ENCODE measurements at regions not wholly inside any gene's neighbourhood (a gene's known extent, or its start where the extent isn't known, plus 50 kb on each side); places are given as distances from the start of the nearest gene placed in this dataset.

DNA sequence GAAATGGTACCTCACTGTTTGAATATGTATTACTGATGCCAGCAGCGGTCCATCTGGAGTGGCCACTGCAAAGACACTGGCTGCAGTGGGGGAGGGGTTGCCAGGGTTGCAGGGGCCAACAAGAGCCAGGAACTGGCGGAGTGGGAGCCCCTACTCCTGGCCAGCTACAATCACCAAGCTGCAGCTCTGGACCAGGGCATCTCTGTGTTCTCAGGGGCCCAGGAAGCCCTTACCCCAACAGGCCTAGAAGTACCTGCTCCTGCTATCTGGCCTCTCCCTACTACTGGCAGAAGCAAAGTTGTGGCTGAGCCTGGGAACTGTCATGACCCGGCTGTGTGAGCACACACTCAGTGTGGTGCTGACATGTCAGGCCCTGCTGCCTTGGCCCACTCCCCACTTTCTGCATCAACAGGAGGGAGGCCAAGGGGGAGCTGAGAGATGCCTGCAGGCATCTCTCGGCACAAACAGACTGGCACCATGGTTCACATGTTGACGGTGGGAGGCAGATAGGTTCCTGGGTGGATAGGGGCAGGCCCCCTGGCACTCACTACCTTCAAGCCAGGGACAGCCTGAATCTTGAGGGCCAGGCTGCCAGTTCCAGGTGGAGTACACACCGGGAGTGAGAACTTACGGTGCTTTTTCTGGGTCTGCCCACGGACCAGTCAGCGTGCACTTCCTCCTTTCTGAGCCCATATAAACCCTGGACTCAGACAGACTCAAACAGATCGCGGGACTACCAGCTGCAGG is 1188.0 kb downstream of the GRIK2 start:
- Histone ChIP-seq H3K27me3 (ENCODE audit: control insufficient read depth in 1 of 2, insufficient read depth in 2 of 2, low read length in 2 of 2) (no peaks in the 10 kb centered on the region), H3K4me1 (ENCODE audit: insufficient read depth, low read length) (no peaks in the 10 kb centered on the region), H4K20me1 (ENCODE audit: insufficient read depth, low read length) (no peaks in the 10 kb centered on the region), H3K9me3 (ENCODE audit: low read length) (peaks cover 29% of the 10 kb centered on the region), H3K4me2 (ENCODE audit: low read depth, low read length) (no peak overlapping the region), H3K4me3 (replicated peaks in 1 of 3; ENCODE audit: insufficient read depth in 1 of 3, low read depth in 2 of 3, low read length in 3 of 3) (no peak overlapping the region), H3K79me2 (ENCODE audit: insufficient read depth, low read length) (no peaks in the 10 kb centered on the region), H3K27ac (ENCODE audit: extremely low read length, insufficient read depth, low read length) (no peak overlapping the region), H3K36me3 (replicated peaks in 1 of 2; ENCODE audit: control insufficient read depth in 1 of 2, insufficient read depth in 2 of 2, low read length in 2 of 2) (no peaks in the 10 kb centered on the region), H2AFZ (ENCODE audit: low read length) (no peak overlapping the region), H3K9ac (ENCODE audit: insufficient read depth, low read depth, low read length) (no peak overlapping the region)
- TF ChIP-seq HHEX (CRISPR knock-in tag; IDR thresholded peaks at IDR 0.05), result no peak
- TF ChIP-seq, protein P1, sequence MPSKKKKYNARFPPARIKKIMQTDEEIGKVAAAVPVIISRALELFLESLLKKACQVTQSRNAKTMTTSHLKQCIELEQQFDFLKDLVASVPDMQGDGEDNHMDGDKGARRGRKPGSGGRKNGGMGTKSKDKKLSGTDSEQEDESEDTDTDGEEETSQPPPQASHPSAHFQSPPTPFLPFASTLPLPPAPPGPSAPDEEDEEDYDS (CRISPR knock-in tag; IDR thresholded peaks at IDR 0.05), result no peak
- no TSS peak for BruUV-seq (replicated peaks)
- DNase-seq (ENCODE audit: low spot score), result no peak
- CTCF ChIA-PET (ENCODE audit: low intra/inter-chr PET ratio, low total read pairs), result no interaction called here
- in situ Hi-C loops (cut with HindIII; ENCODE audit: extremely low pct_ligation_motif_present, low pct_unique_long_range_greater_than_20kb) (no loop called here), intact Hi-C loops (cut with micrococcal nuclease; ENCODE audit: unreplicated experiment) (no loop called here)
- FAIRE-seq, result no peak
- ATAC-seq, result no peak
- WGBS (ENCODE audit: low lambda C conversion rate), result 39% methylated on average over 3 of the region's 11 CpGs
- POLR2A ChIA-PET, result no interaction called here

DNA sequence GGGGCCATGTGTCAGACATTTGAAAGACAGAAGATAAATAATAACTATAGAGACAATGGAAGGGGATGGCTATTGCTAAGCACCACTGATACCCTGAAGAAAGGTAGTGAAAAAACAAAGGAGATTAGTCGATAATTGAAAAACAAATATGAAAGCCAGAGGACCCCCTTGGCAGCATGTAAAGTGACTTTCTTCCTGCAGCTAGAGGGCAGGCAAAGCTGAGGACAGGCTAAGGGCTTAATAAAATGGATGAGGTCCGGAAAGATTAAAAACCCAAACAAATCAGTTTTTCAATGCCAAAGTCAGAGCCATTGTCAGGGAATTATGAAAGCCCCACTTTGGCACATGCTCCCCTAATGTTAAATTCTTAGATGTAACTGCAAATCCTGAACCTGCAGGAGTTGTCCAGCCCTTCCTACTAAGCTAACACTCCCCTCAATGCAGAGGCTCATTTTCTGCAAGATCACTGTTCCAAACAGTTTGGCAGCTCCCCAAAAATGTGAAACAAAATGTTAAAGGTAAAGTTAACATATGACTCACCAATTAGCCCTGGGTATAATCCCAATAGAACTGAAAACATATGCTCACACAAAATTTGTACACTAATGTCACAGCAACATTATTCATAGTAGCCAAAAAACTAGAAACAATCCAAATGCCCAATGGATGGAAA is 1177.9 kb downstream of the GRIK2 start:
- ChIA-PET POLR2A (no interaction called here), CTCF (ENCODE audit: low intra/inter-chr PET ratio, low total read pairs) (no interaction called here)
- no peaks in the 10 kb centered on the region for H3K27me3 ChIP-seq (ENCODE audit: control insufficient read depth in 1 of 2, insufficient read depth in 2 of 2, low read length in 2 of 2)
- no peaks in the 10 kb centered on the region for H3K79me2 ChIP-seq (ENCODE audit: insufficient read depth, low read length)
- no peak for DNase-seq (ENCODE audit: low spot score)
- H3K4me1 ChIP-seq (ENCODE audit: insufficient read depth, low read length), result no peaks in the 10 kb centered on the region
- ATAC-seq, result no peak
- H4K20me1 ChIP-seq (ENCODE audit: insufficient read depth, low read length), result no peaks in the 10 kb centered on the region
- H3K27ac ChIP-seq (ENCODE audit: extremely low read length, insufficient read depth, low read length), result no peak overlapping the region
- TF ChIP-seq ADNP (CRISPR knock-in tag; IDR thresholded peaks at IDR 0.05), result no peak
- TF ChIP-seq, protein P2, sequence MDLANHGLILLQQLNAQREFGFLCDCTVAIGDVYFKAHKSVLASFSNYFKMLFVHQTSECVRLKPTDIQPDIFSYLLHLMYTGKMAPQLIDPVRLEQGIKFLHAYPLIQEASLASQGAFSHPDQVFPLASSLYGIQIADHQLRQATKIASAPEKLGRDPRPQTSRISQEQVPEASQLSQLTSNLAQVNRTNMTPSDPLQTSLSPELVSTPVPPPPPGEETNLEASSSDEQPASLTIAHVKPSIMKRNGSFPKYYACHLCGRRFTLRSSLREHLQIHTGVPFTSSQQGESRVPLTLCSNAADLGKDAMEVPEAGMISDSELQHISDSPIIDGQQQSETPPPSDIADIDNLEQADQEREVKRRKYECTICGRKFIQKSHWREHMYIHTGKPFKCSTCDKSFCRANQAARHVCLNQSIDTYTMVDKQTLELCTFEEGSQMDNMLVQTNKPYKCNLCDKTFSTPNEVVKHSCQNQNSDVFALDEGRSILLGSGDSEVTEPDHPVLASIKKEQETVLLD (CRISPR knock-in tag; IDR thresholded peaks at IDR 0.05; ENCODE audit: low read depth), result no peak
- no peak for TF ChIP-seq HDAC2 (CRISPR knock-in tag; IDR thresholded peaks at IDR 0.05)
- TF ChIP-seq IKZF1 (IDR thresholded peaks at IDR 0.05), result no peak
- TF ChIP-seq ZKSCAN8 (CRISPR knock-in tag; IDR thresholded peaks at IDR 0.05; ENCODE audit: borderline replicate concordance), result no peak
- TF ChIP-seq SOX5 (CRISPR knock-in tag; IDR thresholded peaks at IDR 0.05; ENCODE audit: borderline replicate concordance), result no peak
- TF ChIP-seq, protein P3, sequence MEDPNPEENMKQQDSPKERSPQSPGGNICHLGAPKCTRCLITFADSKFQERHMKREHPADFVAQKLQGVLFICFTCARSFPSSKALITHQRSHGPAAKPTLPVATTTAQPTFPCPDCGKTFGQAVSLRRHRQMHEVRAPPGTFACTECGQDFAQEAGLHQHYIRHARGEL (CRISPR knock-in tag; IDR thresholded peaks at IDR 0.05), result no peak
- TF ChIP-seq STAG1 (CRISPR knock-in tag; IDR thresholded peaks at IDR 0.05), result no peak
- TF ChIP-seq ZNF598 (CRISPR knock-in tag; IDR thresholded peaks at IDR 0.05; ENCODE audit: borderline replicate concordance), result no peak
- TF ChIP-seq ZFX (CRISPR knock-in tag; IDR thresholded peaks at IDR 0.05; ENCODE audit: low read depth), result no peak
- no peak for TF ChIP-seq HOXA9 (CRISPR knock-in tag; IDR thresholded peaks at IDR 0.05; ENCODE audit: borderline replicate concordance)
- no peak for TF ChIP-seq ZC3H4 (CRISPR knock-in tag; IDR thresholded peaks at IDR 0.05; ENCODE audit: borderline replicate concordance)
- no peak for TF ChIP-seq MBNL3 (CRISPR knock-in tag; conservative IDR thresholded peaks at IDR 0.05)
- no peak for TF ChIP-seq MIER3 (CRISPR knock-in tag; IDR thresholded peaks at IDR 0.05; ENCODE audit: borderline replicate concordance)
- TF ChIP-seq HNF4A (CRISPR knock-in tag; IDR thresholded peaks at IDR 0.05), result no peak
- BruUV-seq (replicated peaks), result no TSS peak
- intact Hi-C loops (cut with micrococcal nuclease; ENCODE audit: unreplicated experiment), result no loop called here
- in situ Hi-C loops (cut with HindIII; ENCODE audit: extremely low pct_ligation_motif_present, low pct_unique_long_range_greater_than_20kb), result no loop called here
- no peak overlapping the region for H2AFZ ChIP-seq (ENCODE audit: low read length)
- FAIRE-seq, result no peak
- H3K4me2 ChIP-seq (ENCODE audit: low read depth, low read length), result no peak overlapping the region
- WGBS (ENCODE audit: low lambda C conversion rate), result 8% methylated on average over 2 of the region's 2 CpGs
- no peaks in the 10 kb centered on the region for H3K36me3 ChIP-seq (replicated peaks in 1 of 2; ENCODE audit: control insufficient read depth in 1 of 2, insufficient read depth in 2 of 2, low read length in 2 of 2)
- no peak overlapping the region for H3K4me3 ChIP-seq (replicated peaks in 1 of 3; ENCODE audit: insufficient read depth in 1 of 3, low read depth in 2 of 3, low read length in 3 of 3)
- no peaks in the 10 kb centered on the region for H3K9me3 ChIP-seq (ENCODE audit: low read length)
- H3K9ac ChIP-seq (ENCODE audit: insufficient read depth, low read depth, low read length), result no peak overlapping the region

All from HepG2 (cell line).